Kidney capillary endothelial cell (primary cell): ENCODE measurements at regions not wholly inside any gene's neighbourhood (a gene's known extent, or its start where the extent isn't known, plus 50 kb on each side); places are given as distances from the start of the nearest gene placed in this dataset.
"Not testable (repeated sequence)": the region's sequence is repeated elsewhere in the genome, so short reads cannot be mapped to it uniquely, and the experiment has no call there.

Source experiments
- DNase-seq: peaks from one replicate; pipeline ENCODE4 v3.0.0-alpha.2; 2018; ENCODE audit warnings: low spot score

DNA sequence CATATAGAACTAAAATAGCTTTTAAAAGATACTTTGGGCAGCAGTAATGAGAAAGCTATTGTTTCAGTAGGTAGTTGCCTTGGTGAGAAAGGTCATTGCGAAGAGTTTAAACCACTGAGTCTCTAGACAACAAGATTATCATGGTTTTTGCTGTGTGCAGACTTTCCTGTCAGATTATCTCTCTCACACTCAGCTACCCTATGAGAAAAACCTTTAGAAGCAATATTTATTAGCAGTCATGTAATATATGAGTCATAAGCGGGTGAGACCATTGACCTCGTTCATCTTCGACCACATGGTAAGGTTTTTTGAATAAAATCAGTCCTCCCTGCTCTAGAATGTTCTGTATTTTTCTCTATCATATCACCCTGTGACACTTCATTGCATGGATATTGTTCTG is 59.9 kb downstream of the GPR65 start:
- DNase-seq = no peak

DNA sequence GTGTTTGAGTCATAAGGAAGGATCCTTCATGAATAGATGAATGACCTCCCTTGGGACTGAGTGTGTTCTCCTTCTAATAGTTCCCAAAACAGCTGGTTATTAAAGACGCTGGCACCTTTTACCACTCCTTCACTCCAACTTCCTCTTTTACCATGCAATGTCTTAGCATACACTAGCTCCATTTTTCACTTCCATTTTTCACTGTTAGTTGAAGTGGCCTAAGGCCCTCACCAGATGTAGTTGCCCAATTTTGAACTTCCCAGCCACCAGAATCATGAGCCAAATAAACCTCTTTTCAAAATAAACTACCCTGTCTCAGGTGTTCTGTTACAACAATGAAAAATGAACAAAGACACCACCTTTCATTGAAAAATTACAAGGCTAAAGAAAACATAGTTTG is 64.7 kb downstream of the GPR65 start:
- no peak for DNase-seq

DNA sequence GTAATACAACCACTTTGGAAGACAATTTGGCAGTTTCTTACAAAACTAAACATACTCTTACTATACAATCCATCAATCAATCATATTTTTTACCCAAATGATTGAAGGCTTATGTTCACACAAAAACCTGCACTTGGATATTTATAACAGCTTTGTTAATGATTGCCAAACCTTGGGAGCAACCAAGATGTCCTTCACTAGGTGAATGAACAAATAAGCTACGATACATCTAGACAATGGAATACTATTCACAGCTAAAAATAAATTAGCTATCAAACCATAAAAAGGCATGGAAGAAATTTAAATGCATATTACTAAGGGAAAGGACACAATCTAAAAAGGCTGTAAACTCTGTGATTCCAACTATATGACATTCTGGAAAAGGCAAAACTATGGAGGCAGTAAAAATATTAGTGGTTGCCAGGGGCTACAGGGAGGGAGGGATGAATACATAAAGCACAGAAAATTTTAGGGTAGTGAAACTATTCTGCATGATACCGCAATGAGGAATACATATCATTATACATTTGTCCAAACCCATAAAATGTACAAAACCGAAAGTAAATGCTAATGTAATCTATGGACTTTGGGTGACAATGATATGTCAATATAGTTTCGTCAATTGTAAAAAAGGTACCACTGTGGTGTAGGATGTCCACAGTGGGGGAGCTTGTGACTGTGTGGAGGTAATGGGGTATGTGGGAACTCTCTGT is 70.5 kb downstream of the GPR65 start:
- DNase-seq = no peak

DNA sequence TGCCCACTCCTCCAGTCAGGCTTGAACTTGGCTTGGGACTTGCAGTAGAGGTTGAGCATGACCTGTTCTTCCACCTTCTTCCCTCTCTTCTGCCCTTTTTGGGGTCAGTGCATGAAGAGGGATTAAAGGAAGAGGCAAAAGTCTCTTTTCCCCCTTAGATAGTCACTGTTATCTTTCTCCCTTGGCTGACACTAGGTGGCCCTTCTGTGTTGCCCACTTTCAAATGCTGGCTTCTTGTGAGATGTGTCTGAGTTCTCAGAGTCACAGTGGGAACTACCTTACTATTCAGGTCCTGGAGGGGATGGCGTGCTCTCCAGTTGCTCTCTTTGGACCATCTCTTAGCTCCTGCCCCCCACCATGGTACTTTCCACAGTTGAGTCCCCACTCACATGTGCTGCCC is 73.6 kb downstream of the GPR65 start:
- no peak for DNase-seq

DNA sequence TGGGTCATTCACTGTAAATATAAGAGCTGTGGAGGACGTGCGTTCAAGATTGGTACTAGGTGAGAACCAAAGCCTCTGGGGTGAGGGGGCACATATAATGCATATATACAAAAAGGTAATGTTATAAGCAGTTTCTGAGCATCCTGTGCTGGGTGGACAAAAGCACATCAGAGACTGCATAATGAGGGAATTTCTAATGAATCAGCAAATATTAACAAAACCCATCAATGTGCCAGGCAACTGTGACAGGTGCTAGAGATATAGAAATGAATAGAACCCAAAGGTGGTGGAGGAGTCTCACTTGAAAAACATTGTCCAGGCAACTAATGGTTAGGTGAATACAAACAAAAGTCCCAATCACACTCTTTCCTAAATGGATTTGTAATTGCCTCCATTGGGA is 74.7 kb downstream of the GPR65 start:
- no peak for DNase-seq

DNA sequence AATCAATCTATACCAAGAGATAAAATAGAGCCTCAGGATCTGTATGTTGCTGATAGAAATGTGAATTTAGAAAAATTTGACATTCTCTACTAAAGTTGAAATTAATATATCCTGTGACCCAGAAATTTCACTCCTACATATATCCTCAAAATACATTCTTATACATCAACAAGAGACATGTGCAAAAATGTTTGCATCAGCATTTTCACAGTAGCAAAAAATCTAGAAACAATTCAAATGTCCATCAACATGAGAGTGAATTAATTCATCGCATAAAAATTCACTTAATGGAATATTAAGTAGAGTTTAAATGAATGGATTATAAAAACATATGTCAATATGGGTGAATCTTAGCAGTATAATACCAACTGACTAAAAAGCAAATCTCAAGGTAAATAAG is 80.8 kb downstream of the GPR65 start:
- DNase-seq = no peak

DNA sequence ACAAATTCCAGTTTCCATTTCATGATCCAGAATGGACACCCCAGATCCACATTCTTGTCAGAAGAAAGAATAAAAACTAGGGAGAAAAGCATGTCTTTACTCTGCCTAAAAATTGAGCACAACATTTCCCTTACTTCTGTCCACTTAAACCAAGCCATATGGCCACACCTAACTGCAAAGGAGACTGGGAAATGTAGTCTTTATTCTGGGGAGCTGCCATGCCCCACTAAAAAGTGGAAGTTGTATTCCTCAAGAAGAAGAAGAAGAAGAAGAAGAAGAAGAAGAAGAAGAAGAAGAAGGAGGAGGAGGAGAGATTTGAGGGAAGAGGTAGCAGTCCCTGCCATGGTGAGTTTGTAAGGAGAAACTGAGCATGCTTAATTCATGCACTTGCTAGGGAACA is 84.5 kb downstream of the GPR65 start:
- DNase-seq = no peak

DNA sequence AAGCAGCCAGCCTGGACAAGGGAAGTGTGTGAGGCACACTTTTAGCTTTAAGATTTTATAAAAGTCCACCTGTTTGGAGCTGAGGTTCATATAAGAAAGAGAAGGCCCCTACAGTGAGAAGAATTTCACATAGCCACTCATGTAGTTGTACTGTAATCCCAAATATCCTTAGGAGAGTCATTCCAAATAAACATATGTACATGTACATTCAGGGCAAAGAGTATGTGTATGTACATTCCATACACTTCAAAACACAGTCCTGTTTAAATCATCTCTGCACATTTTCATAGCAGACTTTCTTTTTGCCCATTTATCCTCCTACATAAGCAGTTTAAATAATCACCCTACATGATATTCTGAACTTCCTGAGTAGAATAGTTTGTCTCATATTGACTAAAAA is 87.6 kb downstream of the GPR65 start:
- DNase-seq = no peak

DNA sequence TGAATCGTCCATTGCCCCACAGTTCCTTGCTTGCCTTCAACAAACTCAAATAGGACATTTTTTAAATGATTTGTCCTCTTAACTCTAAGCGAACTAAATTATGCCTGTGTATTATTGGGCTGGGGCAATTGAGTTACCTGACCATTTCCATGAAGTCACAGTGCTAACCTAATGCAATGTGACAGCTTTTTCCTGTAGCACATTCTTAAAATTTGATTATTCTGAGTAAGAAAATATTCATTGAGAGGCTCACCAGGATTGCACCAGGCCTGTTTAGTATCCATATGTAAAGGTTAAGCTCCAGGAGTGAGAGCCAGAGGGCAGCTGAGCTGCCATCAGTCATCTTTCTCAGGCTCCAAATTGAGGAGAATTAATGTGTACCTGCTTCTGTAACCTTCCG is 90.9 kb downstream of the GPR65 start:
- DNase-seq = no peak

DNA sequence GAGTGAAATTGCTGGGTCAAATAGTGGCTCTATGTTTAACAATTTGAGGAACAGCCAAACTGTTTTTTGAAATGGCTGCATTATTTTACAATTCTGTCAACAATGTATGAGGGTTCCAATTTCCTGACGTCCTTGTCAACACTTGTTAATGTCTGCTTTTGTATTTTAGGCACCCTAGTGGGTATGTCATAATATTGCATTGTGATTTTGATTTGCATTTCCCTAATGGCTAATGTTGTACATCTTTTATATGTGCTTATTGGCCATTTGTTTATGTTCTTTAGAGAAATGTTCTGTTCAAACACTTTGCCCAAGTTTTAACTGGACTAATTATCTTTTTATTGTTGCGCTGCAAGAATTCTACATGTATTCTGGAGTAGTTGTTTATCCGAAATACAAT is 93.2 kb downstream of the GPR65 start:
- no peak for DNase-seq

DNA sequence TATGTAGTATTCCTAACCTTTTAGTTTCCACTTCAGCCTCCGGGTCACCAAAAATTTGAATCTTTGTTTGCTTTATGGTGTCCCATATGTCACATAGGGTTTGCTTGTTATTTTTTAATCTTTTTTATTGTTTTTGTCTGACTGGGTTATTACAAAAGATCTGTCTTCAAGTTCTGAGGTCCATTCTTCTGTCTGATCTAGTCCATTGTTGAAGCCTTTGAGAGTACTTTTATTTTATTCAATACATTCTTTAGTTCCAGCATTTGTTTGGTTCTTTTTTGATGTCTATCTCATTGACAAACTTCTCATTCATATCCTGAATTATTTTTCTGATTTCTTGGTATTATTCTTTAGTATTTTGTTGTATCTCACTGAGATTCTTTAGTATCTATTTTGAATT is 99.8 kb downstream of the GPR65 start:
- DNase-seq = no peak

DNA sequence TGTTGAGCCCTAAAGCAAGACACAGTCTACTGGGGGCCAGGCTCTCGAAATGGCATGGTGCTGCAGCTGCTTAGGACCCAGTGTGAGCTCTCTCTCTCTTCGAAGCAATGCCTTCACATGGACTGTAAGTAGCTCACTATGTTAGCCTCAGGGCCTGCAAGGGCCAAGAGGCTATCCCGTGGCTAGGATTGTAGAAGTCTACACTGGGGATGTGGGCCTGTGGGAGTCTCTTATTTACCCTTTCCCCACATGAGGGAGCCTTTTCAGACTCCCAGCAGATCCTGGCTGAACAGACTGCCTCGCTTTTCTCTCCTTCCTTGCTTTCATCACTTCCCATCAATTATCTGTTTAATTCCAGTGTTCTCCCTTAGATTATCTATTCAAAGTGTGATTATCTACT is 101.4 kb downstream of the GPR65 start:
- no peak for DNase-seq

DNA sequence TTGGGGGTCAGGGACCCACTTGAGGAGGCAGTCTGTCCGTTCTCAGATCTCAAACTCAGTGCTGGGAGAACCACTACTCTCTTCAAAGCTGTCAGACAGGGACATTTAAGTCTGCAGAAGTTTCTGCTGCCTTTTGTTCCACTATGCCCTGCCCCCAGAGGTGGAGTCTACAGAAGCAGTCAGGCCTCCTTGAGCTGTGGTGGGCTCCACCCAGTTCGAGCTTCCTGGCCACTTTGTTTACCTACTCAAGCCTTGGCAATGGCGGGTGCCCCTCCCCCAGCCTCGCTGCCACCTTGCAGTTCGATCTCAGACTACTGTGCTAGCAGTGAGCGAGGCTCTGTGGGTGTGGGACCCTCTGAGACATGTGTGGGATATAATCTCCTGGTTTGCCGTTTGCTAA is 122.7 kb downstream of the GPR65 start:
- DNase-seq = not testable (repeated sequence)

DNA sequence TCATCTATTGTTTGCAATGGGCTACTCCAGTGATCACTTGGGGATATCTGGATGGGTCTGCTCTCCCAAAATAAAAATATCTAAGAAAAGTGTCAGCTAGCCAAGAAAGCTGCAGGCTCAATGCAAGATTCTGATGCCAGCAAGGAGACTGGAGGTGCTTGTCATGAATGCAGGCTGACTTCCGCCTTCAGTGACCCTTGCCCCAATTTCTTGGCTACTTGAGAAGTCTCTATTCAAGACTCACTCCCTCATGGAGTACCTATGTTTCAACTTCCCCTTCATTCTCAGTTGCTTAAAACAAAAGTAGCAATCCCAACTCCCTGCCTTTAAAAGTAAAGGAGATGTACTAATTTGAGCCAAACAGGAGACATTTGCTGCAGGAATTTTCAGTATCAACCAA is 123.9 kb downstream of the GPR65 start:
- peak; percentile 22 for DNase-seq

DNA sequence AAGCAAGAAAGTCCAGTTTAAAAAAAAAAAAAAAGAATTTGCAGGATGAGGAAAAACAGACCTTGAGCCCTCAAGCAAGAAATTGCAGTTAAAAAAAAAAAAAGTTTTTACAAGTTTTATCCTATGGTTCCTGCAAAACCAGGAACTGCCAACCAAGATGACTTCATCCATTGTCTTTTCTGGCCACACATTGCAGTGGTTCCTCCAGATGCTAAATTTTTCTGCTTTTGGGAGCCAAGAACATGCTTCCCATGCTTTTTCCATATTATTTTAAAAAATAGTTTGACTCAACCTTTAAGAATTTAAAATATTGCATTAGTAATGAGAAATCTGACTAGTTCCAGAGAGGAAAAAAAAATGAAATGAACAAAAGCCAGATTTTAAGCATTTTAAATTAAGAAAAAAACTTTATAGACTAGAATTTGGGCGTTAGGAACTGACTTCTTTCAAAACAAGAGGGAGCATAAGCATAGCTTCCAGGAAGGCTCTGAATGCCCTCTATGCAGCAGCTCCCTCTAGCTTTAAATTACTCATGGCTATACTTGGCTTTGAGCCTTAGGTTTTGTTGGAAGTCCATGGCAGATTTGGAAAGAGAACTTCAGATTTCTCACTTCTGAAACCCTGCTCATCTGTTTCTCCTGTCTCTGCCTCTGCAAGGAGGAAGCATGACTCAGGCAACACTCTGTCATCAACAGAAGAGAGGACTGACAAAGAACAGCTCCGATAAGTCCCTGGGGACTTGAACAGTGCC is 124.5 kb downstream of the GPR65 start:
- DNase-seq = peak; percentile 76

DNA sequence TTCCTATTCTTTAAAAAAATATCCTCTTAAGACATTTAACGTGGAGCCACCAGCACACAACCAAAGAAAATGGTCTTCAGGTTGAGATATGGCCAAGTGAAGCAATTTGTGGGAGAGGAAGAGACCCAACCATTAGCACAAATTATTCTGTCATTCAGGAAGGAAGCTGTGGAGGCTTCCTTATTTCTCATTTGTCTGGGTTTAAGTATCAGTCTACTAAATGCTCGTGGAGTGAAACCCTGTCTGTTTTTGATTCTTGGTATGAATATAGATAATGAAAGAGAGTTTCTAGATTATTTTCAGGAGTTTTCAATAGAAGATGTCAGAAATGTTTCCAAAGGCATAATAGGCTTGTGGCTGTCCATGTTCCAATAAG is 125.1 kb downstream of the GPR65 start:
- no peak for DNase-seq
